GM19328 (cell line): ENCODE measurements at regions not wholly inside any gene's neighbourhood (a gene's known extent, or its start where the extent isn't known, plus 50 kb on each side); places are given as distances from the start of the nearest gene placed in this dataset.

Experiments used
- ATAC-seq: cut with Tn5 transposase; IDR thresholded peaks from one replicate; pipeline ENCODE4 v1.9.1; 2021; ENCODE audit warnings: mild to moderate bottlenecking, moderate library complexity; ENCODE audit not compliant: unreplicated experiment

DNA sequence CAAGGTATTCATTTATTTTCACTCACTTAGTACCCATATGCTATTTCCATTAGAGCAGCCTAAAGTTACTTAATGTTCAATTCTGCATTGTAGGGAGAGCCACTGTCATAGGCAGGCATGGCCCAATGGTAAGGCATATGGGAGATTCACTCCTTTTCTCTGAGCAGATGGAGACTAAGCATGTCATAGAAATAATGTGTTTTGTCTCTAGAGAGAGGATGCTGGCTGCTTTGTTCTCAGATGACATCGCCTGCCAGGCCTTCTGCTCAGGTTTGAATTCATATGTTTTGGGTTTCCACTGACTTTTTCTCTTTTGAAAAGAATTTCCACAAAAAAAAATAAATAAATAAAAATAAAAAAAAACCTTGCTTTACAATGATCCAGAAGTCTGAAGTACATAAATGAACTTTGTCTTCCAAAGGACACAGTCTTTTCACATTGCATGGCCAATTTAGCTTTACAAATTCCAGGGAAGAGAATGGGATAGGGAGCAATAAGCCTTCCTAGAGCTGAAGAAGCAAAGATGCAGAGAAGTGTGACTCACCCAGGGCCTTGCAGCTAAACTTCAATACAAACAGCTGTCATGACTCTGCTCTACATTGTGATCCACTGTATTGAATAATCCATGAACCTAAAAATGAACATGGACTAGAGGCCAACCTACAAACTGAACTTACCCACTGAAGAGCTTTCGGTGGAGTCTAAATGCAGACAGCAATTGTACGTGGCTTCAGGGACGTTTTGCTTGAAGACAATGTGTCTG lies 422.5 kb downstream of the CMPK2 start:
- no peak for ATAC-seq

DNA sequence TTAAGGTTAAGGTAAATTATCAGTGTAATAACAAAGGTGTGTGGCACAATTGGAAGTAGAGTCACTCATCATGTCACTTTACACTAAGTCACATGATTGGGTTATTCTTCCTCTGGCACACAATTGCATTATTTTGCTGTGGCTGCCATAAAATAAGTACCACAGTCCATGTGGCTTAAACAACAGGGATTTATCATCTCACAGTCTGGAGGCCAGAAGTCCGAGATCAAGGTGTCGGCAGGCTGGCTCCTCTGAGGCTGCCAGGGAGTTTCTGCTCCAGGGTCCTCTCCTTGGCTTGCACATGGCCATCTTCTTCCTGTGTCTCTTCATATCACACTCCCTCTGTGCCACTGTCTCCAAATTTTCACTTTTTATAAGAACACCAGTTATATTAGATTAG lies 421.2 kb downstream of the CMPK2 start:
- ATAC-seq: no peak

- ATAC-seq: no peak
Observed at GRCh38 chr2:6445156-6445555, 420.6 kb downstream of the CMPK2 start.

- ATAC-seq: no peak
Observed at GRCh38 chr2:6446938-6447608, 418.6 kb downstream of the CMPK2 start.

DNA sequence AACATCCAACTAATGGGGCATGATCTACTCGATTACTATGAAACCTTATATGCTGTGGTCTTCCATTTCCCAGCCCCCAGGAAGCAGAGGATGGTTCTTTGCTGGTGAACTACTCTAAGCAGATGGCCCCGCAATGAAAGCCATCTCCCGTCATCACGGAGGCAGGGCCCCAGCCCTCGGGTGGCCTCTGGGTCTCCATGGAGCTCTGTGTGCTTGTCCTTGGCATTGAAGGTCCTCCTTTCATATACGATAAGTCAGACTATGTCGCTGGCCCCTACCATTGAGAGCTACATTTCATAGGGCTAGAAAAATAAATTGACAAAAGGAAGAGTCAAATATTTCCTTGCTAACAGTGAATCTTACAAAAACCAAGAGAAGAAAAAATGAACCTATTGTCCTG lies 416.8 kb downstream of the CMPK2 start:
- no peak for ATAC-seq

DNA sequence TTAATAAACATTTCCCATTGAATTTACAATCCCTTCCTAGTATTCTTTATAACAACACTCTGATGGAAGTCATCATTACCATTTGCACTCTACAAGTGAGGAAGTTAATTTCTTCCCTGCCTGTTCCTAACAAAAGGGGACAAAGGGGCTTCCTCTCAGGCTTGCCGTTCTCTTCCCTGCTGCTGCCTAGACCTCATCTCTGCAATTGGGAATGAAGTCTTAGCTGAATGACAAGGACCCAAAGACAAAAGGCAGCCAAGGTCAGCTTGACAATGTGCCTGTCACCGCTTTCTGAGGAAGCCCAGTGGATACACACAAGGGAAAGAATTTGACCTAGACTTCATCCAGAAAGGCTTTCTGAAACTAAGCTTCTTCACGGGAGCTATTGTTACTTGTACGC lies 416.4 kb downstream of the CMPK2 start:
- ATAC-seq: no peak

- ATAC-seq: no peak
Observed at GRCh38 chr2:6452702-6453481, 412.8 kb downstream of the CMPK2 start.

- ATAC-seq: no peak
Observed at GRCh38 chr2:6454286-6454990, 411.3 kb downstream of the CMPK2 start.

- ATAC-seq: no peak
Observed at GRCh38 chr2:6459138-6459537, 406.6 kb downstream of the CMPK2 start.

- ATAC-seq: no peak
Observed at GRCh38 chr2:6470518-6470917, 395.2 kb downstream of the CMPK2 start.

DNA sequence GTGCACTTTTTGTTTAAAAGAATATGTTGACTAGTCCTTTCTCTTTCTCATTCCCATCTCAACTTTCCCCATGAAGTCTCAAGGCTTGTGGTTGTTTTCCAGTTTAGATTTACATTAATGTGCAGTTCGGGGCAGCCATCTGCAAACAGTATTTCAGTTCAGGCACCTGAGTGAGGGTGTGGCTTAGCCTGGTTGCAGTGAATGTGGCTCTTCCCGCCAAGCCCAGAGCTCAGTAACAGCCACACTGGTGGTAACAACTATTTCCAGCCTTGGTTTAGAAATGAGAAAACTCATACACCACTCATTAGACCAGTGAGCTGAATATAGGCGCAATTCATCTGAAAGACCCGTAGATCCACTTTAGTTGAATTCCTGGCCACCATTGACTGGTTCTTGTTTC lies 394.3 kb downstream of the CMPK2 start:
- ATAC-seq: no peak

GRCh38 chr2:6474161-6475140 lies 391.3 kb downstream of the CMPK2 start:
- peak; percentile 51 for ATAC-seq

DNA sequence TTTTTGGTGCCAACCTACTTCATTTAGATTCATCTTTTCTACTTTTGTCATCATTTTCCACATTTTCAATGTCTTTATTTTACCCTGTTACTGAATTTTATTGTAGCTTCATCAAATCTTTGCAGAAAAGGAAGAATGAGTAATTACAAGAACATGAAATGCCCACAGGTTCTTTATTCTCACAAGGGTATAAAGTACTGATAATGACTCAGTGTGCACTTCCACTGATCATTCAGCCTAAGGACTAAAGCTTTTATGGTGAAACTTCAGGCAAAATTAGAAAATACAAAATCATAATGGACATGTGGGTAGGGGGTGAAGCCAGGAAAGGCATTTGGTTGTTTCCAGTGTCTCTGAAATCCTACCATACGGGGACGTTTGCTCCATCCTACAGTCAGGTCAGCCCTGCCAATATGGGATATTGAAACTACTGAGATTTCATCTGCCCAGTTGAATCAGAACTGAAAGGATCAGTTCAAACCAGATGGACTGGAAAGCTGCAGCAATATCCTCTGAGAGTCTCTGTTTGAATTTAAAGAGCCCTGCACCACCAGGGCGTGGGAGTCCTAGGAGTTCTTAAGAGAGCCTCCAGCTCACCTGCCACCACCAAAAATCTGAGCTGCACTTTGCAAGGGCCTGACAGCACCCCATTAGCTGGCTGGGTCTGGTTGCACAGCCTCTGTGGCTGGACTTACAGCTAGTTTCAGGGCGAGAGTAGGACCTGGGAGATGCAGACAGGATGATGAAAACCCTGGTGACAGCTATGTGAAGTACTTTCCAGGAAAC lies 390.4 kb downstream of the CMPK2 start:
- ATAC-seq: peak; percentile 53

DNA sequence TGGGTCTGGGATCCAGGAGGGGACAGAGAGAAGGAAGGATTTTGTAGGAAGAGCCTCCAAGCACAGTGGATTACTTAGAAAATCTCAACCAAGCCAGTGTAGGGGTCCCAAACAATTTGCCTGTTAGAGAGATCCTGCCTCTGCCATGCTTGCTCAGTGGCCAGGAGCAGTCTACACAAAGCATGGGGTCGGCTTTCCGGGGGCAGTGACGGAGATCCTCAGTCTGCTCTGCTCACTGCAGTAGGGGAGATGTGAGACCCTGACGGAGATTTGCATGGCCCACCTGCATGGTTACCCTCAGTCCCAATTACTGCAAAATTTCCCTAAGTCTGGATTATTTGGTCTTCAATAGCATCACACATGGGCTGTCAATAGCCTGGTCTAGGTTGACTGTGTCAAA lies 385.2 kb downstream of the CMPK2 start:
- no peak for ATAC-seq

DNA sequence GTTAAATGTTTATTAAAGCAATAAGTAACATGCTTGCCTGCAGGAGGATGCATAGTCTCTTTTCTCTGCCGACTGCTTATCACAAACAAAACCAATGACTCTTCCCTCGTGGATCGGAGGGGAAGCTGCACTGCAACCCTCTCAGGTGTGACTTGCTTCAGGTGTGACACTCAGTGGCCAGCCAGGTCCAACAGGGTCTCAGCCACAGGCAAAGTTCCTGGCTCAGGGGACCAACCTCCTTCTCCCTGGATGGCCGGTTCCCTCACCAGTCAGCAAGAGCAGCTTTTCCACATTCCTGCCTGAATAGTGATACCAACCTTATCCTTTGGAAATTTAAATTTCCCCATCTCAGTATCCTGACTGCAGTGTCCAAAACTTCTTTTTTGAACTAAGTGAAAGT lies 383.5 kb downstream of the CMPK2 start:
- no peak for ATAC-seq

DNA sequence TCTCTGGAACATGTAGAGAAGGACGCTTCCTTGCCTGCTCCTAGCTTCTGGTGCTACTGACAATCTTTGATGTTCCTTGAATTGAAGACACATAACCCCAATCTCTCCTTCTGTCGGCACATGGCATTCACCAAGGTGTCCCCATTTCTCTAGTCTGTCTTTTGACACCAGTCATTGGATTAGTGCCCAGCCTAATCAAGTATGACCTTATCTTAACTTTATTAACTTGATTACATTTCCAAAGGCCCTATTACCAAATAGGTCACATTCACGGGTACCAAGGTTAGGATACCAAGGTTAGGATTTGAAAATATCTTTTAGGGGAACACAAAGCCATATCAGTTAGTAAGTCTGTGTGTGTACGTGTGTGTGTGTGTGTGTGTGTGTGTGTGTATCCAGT lies 377.9 kb downstream of the CMPK2 start:
- ATAC-seq: no peak

DNA sequence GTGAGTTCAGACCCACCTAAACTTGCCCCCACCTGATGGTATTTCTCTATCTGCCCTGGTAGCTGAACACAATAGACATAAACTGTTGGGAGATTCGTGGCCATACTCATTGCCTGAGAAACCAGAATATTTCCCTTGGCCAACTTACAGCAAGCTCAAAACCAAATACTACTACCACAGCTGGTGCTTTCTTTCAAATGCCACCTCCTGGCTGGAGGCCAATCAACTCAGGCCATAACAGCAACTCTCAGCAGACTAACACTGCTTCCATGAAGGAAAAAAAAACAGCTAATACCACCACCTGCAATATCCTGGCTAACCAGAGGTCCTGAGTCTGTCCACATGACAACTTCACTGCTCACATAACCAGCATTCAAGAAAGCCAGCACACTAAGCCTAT lies 373.1 kb downstream of the CMPK2 start:
- ATAC-seq: no peak

GRCh38 chr2:6493266-6493665 lies 372.4 kb downstream of the CMPK2 start:
- no peak for ATAC-seq

GRCh38 chr2:6493669-6494068 lies 372.0 kb downstream of the CMPK2 start:
- no peak for ATAC-seq
